ENCODE measurements at regions not wholly inside any gene's neighbourhood (a gene's known extent, or its start where the extent isn't known, plus 50 kb on each side); places are given as distances from the start of the nearest gene placed in this dataset.

DNA sequence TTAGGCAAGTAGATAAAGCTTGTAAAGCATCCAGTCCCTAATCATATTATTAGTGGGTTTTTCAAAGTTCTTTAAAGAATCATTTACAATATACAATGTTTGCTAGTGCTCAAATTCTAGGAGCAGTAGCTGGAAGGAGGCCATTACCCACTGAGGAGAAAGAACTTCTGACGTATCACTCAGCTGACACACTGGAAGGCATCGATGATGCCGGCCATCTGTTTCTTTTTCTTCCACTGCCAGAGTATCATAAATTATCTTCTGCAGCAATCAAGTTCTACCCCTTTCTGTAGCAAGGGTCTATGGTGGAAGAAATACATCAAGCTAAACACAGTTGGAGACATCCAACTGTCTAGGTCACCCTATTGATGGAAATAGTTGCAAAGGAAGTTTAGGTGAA is 243.2 kb upstream of the LRRN1 start:
- Mint-ChIP-seq H3K36me3 (no peaks in the 10 kb centered on the region), H3K9me3 (peaks cover 0 to 4% (median 0%) of the 10 kb centered on the region in 6 donors), H3K4me1 (no peaks in the 10 kb centered on the region), H3K27ac (no peak overlapping the region), H3K4me3 (no peak overlapping the region), H3K27me3 (ENCODE audit: low read depth in 3 of 3) (peaks cover 0 to 3% (median 2%) of the 10 kb centered on the region in 3 donors)
- no peak for DNase-seq

DNA sequence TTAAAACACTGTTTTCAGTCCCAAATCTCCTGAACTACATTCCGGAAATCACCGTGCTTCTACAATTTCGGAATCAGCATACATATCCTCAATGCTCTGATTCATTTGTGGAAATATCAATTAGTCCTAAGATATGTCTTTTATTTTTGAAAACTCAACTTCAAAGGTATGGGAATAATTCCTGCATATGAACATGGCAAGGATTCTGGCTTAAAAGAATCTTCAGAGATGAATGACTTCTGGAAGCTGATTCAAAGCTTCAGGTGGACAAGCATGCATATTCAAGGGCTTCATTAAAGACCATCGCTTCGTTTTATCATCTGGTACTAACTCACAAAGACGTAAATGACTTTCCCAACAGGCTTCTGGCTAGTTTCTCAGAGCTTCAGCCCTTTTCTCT is 246.0 kb upstream of the LRRN1 start:
- DNase-seq, result no peak
- Mint-ChIP-seq H3K36me3 (no peaks in the 10 kb centered on the region), H3K27ac (no peak overlapping the region), H3K9me3 (peaks cover 0 to 10% (median 6%) of the 10 kb centered on the region in 6 donors), H3K27me3 (ENCODE audit: low read depth in 3 of 3) (peaks cover 0 to 5% (median under 1%) of the 10 kb centered on the region in 3 donors), H3K4me3 (no peak overlapping the region), H3K4me1 (no peaks in the 10 kb centered on the region)

DNA sequence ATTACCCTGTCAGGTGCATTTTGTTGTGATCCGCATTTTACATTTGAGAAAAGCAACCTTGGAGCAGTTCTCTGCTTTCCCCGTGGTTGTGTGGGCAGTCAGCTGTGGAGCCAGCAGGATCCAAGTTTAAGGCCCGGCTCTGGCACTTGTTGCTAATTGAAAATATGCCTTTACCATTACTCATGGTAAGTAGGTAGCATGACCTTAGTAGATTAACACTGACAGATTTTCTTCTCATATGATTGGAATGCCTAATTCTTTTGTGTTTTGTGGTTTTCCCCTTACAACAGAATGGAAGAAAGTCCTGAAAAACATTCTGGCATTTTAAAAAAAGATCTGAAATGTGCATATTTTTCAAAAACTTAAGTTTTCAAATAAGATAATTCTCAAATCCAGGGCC is 246.5 kb upstream of the LRRN1 start:
- Mint-ChIP-seq H3K4me3 (no peak overlapping the region), H3K9me3 (peaks cover 0 to 9% (median 6%) of the 10 kb centered on the region in 6 donors), H3K36me3 (no peaks in the 10 kb centered on the region), H3K27me3 (ENCODE audit: low read depth in 3 of 3) (peaks cover 0 to 5% (median 0%) of the 10 kb centered on the region in 3 donors), H3K4me1 (no peaks in the 10 kb centered on the region), H3K27ac (no peak overlapping the region)
- no peak for DNase-seq

DNA sequence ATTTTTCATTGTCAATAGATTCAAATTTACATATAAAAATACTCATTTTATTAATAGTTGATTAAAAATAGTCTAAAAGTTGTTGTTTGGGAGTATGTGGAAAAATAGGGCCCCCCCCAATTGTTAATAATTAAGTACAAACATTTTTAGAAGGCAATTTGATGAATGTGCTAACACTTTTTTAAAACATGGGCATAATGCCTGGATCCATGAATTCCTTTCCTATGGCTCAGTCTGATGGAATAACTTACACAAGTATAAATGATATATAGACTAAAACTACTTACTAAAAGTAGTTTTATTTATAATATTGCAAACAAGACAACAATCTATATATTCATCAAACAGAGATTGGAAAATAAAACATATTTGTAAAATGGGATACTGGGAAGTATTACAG is 247.2 kb upstream of the LRRN1 start:
- Mint-ChIP-seq H3K36me3 (no peaks in the 10 kb centered on the region), H3K27me3 (ENCODE audit: low read depth in 3 of 3) (peaks cover 0 to 5% (median 0%) of the 10 kb centered on the region in 3 donors), H3K27ac (no peak overlapping the region), H3K4me1 (no peaks in the 10 kb centered on the region), H3K9me3 (peaks cover 0 to 9% (median 6%) of the 10 kb centered on the region in 6 donors), H3K4me3 (no peak overlapping the region)
- no peak for DNase-seq

DNA sequence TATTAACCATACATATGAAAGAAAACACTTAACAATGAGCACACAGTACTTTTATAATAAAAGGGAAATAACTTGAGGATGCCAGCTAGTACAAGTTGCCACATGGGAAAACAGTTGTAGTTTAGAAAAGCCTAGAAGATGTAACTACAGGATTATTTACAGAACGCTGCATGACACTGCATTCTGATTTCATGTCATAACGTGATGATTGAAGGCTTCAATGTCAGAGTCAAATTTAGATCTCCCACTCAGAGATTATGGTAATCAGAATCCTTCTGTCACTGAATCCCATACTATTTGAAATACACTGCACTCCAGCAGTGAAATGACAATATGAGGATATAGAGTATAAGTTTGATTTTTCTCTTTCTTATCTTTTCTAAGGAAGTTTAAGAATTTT is 253.9 kb upstream of the LRRN1 start:
- no peak for DNase-seq
- Mint-ChIP-seq H3K4me1 (no peaks in the 10 kb centered on the region), H3K36me3 (no peaks in the 10 kb centered on the region), H3K4me3 (no peak overlapping the region), H3K27ac (no peak overlapping the region), H3K9me3 (peaks cover 0 to 10% (median 2%) of the 10 kb centered on the region in 6 donors), H3K27me3 (ENCODE audit: low read depth in 3 of 3) (peaks cover 0 to 4% (median 0%) of the 10 kb centered on the region in 3 donors)

DNA sequence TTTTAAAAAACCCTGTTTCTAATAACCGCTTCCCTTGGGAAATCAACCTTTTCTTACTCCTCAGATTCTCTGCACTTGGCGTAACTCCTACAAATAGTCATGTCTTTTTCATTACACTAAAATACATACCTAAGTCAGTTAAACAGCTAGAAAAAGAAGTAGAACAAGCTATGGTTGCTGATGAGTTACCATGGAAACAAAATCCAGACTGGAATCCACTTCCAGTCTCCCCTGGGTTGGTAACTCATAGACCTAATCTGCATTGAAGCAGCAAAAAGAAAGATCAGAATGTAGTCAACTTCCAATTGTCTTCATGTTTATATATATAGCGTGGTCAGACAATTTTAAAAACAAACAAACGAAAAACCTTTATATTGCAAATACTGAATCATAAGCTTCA is 260.8 kb upstream of the LRRN1 start:
- DNase-seq, result no peak
- no peaks in the 10 kb centered on the region for H3K36me3 Mint-ChIP-seq
- H3K4me1 Mint-ChIP-seq, result no peaks in the 10 kb centered on the region
- H3K9me3 Mint-ChIP-seq, result peaks cover 0 to 6% (median 0%) of the 10 kb centered on the region in 6 donors
- H3K4me3 Mint-ChIP-seq, result no peak overlapping the region
- peaks cover 0 to 2% (median 2%) of the 10 kb centered on the region in 3 donors for H3K27me3 Mint-ChIP-seq (ENCODE audit: low read depth in 3 of 3)
- H3K27ac Mint-ChIP-seq, result no peak overlapping the region

DNA sequence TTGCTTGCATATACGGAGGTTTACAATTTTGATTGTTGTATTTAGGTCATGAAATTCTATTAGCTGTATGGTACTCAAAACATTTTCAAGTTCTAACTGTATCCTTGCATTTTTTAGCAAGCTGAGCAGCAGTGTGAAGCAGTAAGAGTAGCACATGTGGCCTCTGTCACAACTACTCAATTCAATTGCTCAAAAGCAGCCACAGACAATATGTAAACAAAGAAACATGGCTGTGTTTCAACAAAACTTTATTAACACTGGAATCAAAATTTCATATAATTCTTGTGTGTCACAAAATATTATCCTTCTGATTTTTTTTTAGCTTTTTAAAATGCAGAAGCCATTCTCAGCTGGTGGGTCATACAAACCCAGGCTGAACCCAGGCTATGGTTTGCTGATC is 266.7 kb upstream of the LRRN1 start:
- Mint-ChIP-seq H3K9me3 (peaks cover 0 to 3% (median 0%) of the 10 kb centered on the region in 6 donors), H3K4me3 (no peak overlapping the region), H3K4me1 (no peaks in the 10 kb centered on the region), H3K36me3 (no peaks in the 10 kb centered on the region), H3K27ac (no peak overlapping the region), H3K27me3 (ENCODE audit: low read depth in 3 of 3) (peaks cover 1 to 2% (median 2%) of the 10 kb centered on the region in 3 donors)
- DNase-seq, result no peak

DNA sequence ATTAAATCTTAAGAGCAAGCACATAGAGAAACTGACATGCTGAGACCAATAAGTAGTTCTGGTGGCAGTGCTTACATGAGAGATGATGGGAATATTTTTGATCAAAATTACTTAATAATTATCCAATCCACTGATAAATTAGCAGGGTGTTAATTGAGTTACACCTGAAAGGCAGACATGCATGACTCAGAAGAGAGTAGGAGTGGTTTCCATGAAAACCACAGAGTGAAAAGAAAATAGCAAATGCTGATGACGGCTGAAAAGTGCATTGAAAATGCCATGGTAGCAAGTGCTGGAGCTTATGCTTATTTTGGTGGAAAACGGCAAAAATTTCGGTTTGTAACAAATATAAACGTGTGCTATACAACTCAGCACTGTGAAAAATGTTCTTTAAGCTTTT is 267.8 kb upstream of the LRRN1 start:
- Mint-ChIP-seq H3K27me3 (ENCODE audit: low read depth in 3 of 3) (peaks cover 1 to 2% (median 2%) of the 10 kb centered on the region in 3 donors), H3K36me3 (no peaks in the 10 kb centered on the region), H3K4me3 (no peak overlapping the region), H3K9me3 (peaks cover 0 to 3% (median 0%) of the 10 kb centered on the region in 6 donors), H3K27ac (no peak overlapping the region), H3K4me1 (no peaks in the 10 kb centered on the region)
- DNase-seq, result no peak

DNA sequence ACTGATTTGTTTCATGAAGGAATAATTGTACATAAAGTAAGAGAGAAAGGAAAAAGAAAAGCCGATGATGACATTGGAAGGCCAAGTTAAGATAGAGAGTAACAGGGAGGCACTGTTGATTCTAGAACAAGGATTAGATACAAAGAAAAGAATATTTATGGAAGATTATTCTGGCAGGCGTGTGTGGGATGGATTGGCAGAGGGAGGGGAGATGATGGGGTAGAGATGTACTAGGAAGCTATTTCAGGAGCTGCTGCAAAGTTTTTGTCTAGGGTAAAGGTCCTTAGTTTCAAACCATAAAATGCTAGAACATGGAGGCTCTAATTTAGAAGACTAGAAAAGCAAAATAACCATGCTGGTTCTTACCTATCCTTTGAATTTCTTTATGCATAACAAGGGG is 280.0 kb upstream of the LRRN1 start:
- no peaks in the 10 kb centered on the region for H3K36me3 Mint-ChIP-seq
- H3K27me3 Mint-ChIP-seq (ENCODE audit: low read depth in 3 of 3), result peaks cover 2 to 4% (median 2%) of the 10 kb centered on the region in 3 donors
- H3K4me1 Mint-ChIP-seq, result no peaks in the 10 kb centered on the region
- no peak overlapping the region for H3K27ac Mint-ChIP-seq
- DNase-seq, result no peak
- H3K9me3 Mint-ChIP-seq, result peaks cover 0 to 3% (median 0%) of the 10 kb centered on the region in 6 donors
- no peak overlapping the region for H3K4me3 Mint-ChIP-seq

DNA sequence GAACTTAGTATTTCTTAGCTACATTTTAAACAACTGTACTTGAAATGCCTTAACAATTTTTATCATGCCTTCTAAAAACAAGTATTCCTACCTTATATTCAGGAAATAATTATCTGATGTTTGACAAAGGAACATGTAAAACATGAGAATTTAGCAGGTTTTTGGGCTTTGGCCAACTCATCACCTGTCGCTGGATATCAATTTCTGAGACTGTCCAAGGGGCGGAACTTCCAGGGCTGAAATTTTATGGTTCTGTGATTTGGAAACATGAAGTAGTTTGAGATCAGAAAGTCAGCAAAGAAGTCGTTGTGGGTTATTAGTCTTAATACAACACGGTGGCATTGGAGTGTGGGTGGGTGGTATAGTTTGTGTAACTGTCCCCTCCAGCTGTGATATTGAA is 282.2 kb upstream of the LRRN1 start:
- H3K4me3 Mint-ChIP-seq, result no peak overlapping the region
- peaks cover 0 to 3% (median 0%) of the 10 kb centered on the region in 6 donors for H3K9me3 Mint-ChIP-seq
- no peak overlapping the region for H3K27ac Mint-ChIP-seq
- no peak for DNase-seq
- H3K36me3 Mint-ChIP-seq, result no peaks in the 10 kb centered on the region
- no peaks in the 10 kb centered on the region for H3K4me1 Mint-ChIP-seq
- H3K27me3 Mint-ChIP-seq (ENCODE audit: low read depth in 3 of 3), result peaks cover 2 to 4% (median 2%) of the 10 kb centered on the region in 3 donors

DNA sequence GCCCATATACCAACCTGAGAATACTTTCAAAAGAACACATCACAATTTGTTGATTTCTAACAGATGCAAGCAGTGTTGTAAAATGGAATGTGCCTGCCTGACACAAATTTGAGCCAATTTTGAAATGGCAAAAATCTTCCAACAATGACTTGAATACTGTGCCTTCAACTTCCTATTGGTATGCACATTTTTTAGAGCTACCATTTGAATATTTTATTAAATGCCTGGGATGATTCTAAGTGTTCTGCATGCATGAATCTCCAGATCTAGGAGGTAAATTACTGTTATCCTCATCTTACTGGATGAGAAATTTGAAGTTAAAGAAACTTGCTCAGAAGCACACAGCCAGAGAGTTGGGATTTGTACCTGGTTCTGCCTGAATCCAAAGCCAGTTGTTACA is 282.8 kb upstream of the LRRN1 start:
- Mint-ChIP-seq H3K4me3 (no peak overlapping the region), H3K4me1 (no peaks in the 10 kb centered on the region), H3K9me3 (peaks cover 0 to 3% (median 0%) of the 10 kb centered on the region in 6 donors), H3K36me3 (no peaks in the 10 kb centered on the region), H3K27me3 (ENCODE audit: low read depth in 3 of 3) (peaks cover 2 to 4% (median 2%) of the 10 kb centered on the region in 3 donors), H3K27ac (no peak overlapping the region)
- no peak for DNase-seq

DNA sequence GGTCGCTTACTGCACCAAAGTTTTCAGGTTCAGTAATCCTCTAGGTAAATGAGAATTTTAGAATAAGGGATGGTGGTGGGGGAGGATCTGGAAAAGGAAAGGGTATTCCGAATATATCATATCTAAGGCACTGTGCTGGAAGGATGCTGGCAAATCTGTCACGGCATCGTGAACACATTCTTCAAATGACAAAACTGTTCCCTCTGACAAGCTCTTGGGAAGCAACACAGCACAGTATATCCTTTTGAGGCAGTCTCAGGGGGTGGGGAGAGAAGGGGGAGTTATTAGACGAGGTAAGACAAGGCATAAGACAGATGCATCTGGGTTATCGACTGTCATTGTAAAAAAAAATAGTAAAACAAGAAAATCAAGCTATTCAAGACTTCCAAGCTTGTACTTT is 289.6 kb upstream of the LRRN1 start:
- no peaks in the 10 kb centered on the region for H3K9me3 Mint-ChIP-seq
- H3K27me3 Mint-ChIP-seq (ENCODE audit: low read depth in 3 of 3), result peaks cover 0 to 3% (median 2%) of the 10 kb centered on the region in 3 donors
- no peak overlapping the region for H3K27ac Mint-ChIP-seq
- no peak for DNase-seq
- no peak overlapping the region for H3K4me3 Mint-ChIP-seq
- no peaks in the 10 kb centered on the region for H3K36me3 Mint-ChIP-seq
- H3K4me1 Mint-ChIP-seq, result no peaks in the 10 kb centered on the region

DNA sequence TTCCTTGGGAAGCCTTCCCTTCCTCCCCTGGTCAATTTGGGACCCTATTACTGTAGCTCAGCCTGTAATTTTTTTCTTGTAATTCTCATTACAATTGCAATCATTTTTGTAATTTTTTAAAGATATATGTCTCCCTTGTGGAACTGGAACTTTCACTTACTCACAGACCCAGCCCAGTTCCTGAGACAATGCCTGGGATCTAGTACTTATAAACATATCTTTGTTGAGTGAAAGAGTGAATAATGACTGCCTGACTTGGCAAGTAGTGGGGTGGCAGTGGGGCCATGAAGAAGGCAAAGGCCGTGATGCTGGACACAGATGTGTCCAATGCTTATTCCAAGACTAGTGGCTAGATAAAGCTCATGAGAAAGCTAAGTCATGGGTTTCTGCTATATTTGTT is 294.5 kb upstream of the LRRN1 start:
- no peaks in the 10 kb centered on the region for H3K9me3 Mint-ChIP-seq
- H3K27me3 Mint-ChIP-seq (ENCODE audit: low read depth in 3 of 3), result peaks cover 1 to 7% (median 2%) of the 10 kb centered on the region in 3 donors

DNA sequence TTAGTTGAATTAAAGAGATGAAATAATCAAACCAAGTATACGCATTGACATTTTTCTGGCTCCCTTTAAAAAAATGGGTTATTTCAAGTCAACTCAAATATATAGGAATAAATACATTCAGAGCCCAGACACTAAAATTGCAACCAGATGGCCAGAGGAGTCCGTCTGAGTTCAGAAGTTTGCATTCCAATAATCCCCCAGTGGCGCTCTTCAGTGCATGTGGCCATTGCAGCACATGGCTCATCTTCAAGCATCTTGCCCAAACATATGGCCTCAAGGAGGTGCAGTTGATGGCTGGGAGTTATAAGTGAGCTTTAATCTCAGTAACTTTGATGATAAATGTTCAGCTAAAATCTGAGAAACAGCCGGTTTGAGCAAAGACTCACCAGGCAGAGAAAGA is 295.8 kb upstream of the LRRN1 start:
- Mint-ChIP-seq H3K4me1 (no peaks in the 10 kb centered on the region), H3K9me3 (no peaks in the 10 kb centered on the region), H3K36me3 (no peaks in the 10 kb centered on the region), H3K27ac (no peak overlapping the region), H3K4me3 (no peak overlapping the region), H3K27me3 (ENCODE audit: low read depth in 3 of 3) (peaks cover 1 to 4% (median 2%) of the 10 kb centered on the region in 3 donors)
- no peak for DNase-seq

More for the DNA sequence above, 294.5 kb upstream of the LRRN1 start:
- no peaks in the 10 kb centered on the region for H3K36me3 Mint-ChIP-seq
- no peak for DNase-seq
- H3K4me1 Mint-ChIP-seq, result no peaks in the 10 kb centered on the region
- H3K4me3 Mint-ChIP-seq, result no peak overlapping the region
- H3K27ac Mint-ChIP-seq, result no peak overlapping the region

DNA sequence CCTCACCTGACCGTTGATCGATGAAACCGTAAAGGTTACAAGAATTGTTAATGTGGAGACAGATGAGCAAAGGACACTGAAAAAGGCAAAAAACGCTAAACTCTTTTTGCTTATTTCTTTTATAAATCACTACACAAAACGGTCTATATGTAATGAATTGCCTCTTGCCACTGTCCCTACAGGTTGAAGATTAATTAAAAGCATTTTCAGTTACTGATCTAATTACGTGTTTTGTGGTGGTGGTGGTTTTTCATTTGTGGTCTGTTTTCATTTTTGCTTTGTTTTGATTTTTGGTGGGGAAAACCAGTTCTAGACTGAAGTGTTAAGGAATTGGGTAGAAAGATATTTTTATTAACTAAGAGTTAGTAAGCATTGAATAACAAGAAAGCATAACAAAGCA is 299.2 kb upstream of the LRRN1 start:
- no peak overlapping the region for H3K4me3 Mint-ChIP-seq
- DNase-seq, result no peak
- no peaks in the 10 kb centered on the region for H3K9me3 Mint-ChIP-seq
- H3K27ac Mint-ChIP-seq, result no peak overlapping the region
- H3K27me3 Mint-ChIP-seq (ENCODE audit: low read depth in 3 of 3), result peaks cover 0 to 4% (median 1%) of the 10 kb centered on the region in 3 donors
- H3K4me1 Mint-ChIP-seq, result no peaks in the 10 kb centered on the region
- H3K36me3 Mint-ChIP-seq, result no peaks in the 10 kb centered on the region

All from immature natural killer cell (primary cell).